ENCODE measurements at regions not wholly inside any gene's neighbourhood (a gene's known extent, or its start where the extent isn't known, plus 50 kb on each side); places are given as distances from the start of the nearest gene placed in this dataset.

DNA sequence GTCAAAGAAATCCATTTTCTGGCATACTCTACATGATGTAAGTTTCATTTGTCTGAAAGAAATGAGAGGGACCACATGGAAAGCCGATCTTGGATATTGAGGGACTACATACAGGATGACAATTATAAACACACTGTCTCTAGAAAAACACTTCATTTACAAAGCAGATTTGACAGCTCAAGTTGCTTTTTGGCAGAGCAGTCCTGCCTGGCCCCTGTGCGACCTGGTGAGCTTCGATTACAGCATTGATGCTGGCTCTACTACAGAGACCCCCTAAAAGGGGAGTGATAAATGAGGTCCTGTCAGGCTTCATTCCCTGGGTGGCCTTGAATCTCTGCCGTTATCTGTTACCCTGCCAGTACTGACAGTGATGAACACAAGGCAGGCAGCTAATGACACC, 215.2 kb upstream of the NOCT start:
- Histone ChIP-seq H2AFZ (ENCODE audit: low read depth, low read length) (no peak overlapping the region), H3K79me2 (ENCODE audit: control insufficient read depth, insufficient read depth, low read length) (no peaks in the 10 kb centered on the region), H3K4me2 (ENCODE audit: insufficient read depth, low read length) (no peak overlapping the region), H3K9me3 (replicated peaks; ENCODE audit: control insufficient read depth, insufficient read depth, low read length) (no peaks in the 10 kb centered on the region), H3K36me3 (ENCODE audit: control insufficient read depth in 2 of 2, extremely low read depth in 1 of 2, insufficient read depth in 2 of 2, low read length in 2 of 2) (no peaks in the 10 kb centered on the region), H3K4me3 (replicated peaks in 1 of 3; ENCODE audit: insufficient read depth in 1 of 3, low read depth in 1 of 3, low read length in 3 of 3) (no peak overlapping the region), H4K20me1 (replicated peaks; ENCODE audit: control insufficient read depth, extremely low read depth, insufficient read depth, low read length) (no peaks in the 10 kb centered on the region), H3K9ac (replicated peaks; ENCODE audit: extremely low read depth, insufficient read depth, low read length) (no peak overlapping the region), H3K9me1 (replicated peaks; ENCODE audit: control insufficient read depth, extremely low read depth, insufficient read depth, low read length) (no peaks in the 10 kb centered on the region), H3K4me1 (ENCODE audit: control insufficient read depth, extremely low read depth, insufficient read depth, low read length) (no peaks in the 10 kb centered on the region), H3K27me3 (ENCODE audit: control insufficient read depth in 2 of 2, insufficient read depth in 2 of 2, low read length in 2 of 2) (peaks cover 3 to 35% of the 10 kb centered on the region in 2 experiments), H3K27ac (ENCODE audit: insufficient read depth, low read depth, low read length) (no peak overlapping the region)
- ChIA-PET POLR2A (no interaction called here), CTCF (interaction anchor here (1.0 kb wide), 1 partner anchor 39 kb away, joined by 3 read pairs; no protein-coding TSS in a partner anchor)
- DNase-seq (ENCODE audit: low read depth, low spot score) (no peak), FAIRE-seq (no peak)
- TF ChIP-seq, protein P1, sequence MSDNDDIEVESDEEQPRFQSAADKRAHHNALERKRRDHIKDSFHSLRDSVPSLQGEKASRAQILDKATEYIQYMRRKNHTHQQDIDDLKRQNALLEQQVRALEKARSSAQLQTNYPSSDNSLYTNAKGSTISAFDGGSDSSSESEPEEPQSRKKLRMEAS (IDR thresholded peaks at IDR 0.05; ENCODE audit: insufficient read depth, insufficient read length), result no peak
- TF ChIP-seq POLR2A (IDR thresholded peaks at IDR 0.05; ENCODE audit: low read depth, low read length) (no peak), MYC (IDR thresholded peaks at IDR 0.05; ENCODE audit: low read depth, low read length) (no peak), JUN (IDR thresholded peaks at IDR 0.05; ENCODE audit: borderline replicate concordance, insufficient read depth, insufficient read length, low read depth) (no peak), FOS (IDR thresholded peaks at IDR 0.05; ENCODE audit: borderline replicate concordance, insufficient read depth, low read length) (no peak), POLR2AphosphoS5 (IDR thresholded peaks at IDR 0.05; ENCODE audit: insufficient read depth, low read depth, low read length) (no peak), GATA2 (IDR thresholded peaks at IDR 0.05; ENCODE audit: insufficient read depth, insufficient read length, low read depth, low read length) (no peak), EZH2 (IDR thresholded peaks at IDR 0.05; ENCODE audit: borderline replicate concordance, low read depth, low read length, severe bottlenecking) (no peak)
- TF ChIP-seq, protein P2, sequence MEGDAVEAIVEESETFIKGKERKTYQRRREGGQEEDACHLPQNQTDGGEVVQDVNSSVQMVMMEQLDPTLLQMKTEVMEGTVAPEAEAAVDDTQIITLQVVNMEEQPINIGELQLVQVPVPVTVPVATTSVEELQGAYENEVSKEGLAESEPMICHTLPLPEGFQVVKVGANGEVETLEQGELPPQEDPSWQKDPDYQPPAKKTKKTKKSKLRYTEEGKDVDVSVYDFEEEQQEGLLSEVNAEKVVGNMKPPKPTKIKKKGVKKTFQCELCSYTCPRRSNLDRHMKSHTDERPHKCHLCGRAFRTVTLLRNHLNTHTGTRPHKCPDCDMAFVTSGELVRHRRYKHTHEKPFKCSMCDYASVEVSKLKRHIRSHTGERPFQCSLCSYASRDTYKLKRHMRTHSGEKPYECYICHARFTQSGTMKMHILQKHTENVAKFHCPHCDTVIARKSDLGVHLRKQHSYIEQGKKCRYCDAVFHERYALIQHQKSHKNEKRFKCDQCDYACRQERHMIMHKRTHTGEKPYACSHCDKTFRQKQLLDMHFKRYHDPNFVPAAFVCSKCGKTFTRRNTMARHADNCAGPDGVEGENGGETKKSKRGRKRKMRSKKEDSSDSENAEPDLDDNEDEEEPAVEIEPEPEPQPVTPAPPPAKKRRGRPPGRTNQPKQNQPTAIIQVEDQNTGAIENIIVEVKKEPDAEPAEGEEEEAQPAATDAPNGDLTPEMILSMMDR (IDR thresholded peaks at IDR 0.05; ENCODE audit: extremely low read depth in 1 of 2, insufficient read depth in 1 of 2, low read depth in 1 of 2, low read length in 2 of 2), result no peak
- BruUV-seq (replicated peaks), result no TSS peak
- intact Hi-C loops (cut with micrococcal nuclease), result no loop called here
- dilution Hi-C loops (cut with MboI; ENCODE audit: extremely low pct_ligation_motif_present, low sequenced_read_pairs), result no loop called here
